Frontal cortex (tissue), 3 donors: ENCODE measurements at regions not wholly inside any gene's neighbourhood (a gene's known extent, or its start where the extent isn't known, plus 50 kb on each side); places are given as distances from the start of the nearest gene placed in this dataset.

ENCODE experiments used
- DNase-seq, 2 donors: peaks; one replicate each; pipeline ENCODE4 v3.0.0; 2012; ENCODE audit warnings: low spot score in 2 of 2
- FAIRE-seq: peaks from 2 replicates; lab custom pipeline; 2012; peaks lifted over from hg19 to GRCh38; lab: Jason Lieb, UNC
- donor health status: control.
- donor health status: control.
- donor health status: control.

DNA sequence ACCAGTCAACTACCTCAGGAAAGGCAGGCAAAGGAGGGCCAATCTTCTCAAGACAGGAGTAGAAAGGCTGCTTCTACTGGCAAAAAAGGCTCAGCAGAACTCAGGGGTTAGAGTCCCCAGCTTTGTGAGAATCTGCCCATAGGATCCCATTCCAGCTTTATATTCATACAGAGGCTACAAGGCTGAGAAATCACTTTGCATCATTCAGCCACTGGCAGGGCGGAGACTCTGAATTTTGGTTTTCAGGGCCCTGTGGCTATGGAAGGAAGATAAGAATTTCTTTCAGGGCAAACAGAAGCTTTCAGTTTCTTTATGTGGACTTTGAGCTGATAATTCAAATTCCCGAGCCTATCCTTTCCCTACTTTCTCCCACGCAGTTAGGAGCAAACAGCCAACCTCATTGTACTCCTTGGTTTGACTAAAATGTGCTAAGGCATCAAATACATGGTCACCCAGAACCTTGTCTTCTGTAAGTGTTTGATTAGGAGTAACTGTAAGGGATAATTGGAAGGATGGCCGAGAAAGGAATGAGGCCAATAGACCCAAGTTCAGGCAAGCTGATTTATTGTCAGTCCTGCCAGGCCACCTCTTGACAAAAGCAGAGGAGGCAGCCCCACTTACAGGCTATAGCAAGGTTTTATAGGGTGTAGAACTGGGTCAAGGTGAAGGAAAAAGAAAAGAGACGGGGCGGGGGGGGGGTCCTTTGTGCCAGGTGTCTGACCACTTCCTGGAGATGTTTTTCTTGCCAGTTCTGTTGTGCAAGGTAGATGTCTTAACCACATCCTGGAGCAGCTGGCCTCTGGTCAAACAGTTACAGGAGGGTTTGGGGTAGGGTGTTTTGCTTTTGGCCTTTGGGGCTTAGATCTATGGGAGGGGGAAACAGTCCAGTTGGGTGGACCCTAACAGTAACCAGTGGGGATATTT, 165.3 kb upstream of the PPP1R2C start:
- no peak for FAIRE-seq
- no peak for DNase-seq

DNA sequence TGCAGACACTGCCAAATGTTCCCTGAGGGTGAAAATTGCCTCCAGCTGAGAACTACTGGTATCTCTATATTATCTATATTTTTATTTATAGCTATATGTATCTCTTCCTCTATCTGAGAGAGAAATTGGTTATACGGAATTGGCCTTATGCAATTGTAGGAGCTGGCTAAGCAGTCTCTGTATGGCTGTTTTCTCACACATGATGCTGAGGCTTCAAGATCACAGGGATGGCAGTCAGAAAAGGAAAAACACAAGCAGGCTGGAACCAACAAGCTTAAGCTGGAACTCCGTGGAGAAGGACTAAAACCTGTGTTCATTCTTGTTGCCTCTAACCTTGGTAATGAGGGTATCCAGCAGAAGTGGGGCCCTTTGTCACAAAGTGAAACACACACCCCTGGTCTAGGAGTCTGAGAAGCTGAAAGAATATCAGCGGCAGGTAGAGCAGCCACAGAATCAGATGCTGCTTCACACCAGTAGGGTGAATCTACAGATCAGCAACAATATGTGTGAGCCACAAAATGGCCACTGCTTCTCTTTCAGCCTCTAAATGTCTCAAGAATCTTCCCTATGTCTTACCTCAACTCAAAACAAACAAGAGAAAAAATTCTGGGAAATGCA, 166.5 kb upstream of the PPP1R2C start:
- no peak for FAIRE-seq
- DNase-seq, result no peak

DNA sequence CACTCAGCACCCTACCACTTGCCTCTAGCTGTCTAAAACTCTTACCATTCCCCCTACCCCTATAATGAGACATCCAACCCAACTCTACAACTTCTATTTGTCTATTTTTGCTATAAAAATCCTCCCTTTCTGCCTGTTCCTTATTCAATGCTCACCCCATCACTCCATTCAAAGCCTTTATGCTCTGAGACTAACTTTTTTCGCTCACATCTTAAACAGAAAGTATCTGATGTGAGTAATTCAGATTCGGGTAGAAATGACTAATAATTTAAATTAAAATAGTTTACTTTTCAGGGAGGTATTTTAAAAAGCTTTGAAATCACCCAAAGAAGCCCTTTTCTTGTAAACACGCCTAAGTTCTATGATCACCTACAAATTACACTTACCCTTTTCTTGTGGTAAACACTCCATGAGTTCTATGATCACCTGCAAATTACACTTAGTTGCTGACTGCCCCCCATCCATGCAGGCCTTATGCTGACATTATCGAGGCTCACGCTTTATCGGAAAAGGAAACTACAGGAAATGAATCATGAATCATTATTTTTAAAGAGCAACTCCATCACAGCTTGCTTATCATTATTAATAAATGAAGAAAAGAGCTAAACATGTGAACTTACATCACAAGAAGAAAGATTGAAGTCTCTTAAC, 168.7 kb upstream of the PPP1R2C start:
- no peak for FAIRE-seq
- no peak for DNase-seq

DNA sequence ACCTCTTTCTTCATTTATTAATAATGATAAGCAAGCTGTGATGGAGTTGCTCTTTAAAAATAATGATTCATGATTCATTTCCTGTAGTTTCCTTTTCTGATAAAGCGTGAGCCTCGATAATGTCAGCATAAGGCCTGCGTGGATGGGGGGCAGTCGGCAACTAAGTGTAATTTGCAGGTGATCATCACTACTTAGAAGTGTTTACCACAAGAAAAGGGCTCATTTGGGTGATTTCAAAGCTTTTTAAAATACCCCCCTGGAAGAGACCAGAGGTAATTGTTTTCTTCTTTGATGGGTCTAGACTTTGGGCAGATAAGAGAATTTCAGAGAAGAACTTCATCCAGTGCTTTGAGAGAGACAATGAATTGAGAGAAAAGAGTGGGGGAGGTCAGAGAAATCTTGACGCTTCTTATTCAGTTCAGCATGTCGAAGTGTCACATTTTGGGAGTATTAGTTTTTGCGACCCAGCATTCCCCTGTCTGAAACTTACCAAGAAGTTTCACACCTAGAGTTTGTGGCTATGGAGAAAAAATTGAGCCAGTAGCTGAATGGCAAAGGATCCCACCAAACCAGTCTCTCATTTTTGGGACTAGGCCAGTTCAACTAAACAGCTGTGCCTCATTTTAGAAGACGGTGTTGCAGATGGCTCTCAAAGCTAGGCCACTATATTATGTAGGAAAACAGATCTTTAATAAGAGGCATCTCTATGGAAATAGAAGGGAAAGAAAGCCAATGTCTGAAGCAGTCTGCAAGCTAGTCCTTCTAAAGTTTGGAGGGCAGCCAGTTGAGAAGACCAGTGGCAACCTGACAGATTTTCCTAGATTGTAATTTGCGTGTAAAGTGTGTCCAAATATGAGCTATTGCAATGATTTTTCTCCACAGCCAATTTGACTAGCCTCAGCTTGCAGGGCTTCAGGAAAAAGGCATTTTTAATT, 171.0 kb upstream of the PPP1R2C start:
- FAIRE-seq, result no peak

DNA sequence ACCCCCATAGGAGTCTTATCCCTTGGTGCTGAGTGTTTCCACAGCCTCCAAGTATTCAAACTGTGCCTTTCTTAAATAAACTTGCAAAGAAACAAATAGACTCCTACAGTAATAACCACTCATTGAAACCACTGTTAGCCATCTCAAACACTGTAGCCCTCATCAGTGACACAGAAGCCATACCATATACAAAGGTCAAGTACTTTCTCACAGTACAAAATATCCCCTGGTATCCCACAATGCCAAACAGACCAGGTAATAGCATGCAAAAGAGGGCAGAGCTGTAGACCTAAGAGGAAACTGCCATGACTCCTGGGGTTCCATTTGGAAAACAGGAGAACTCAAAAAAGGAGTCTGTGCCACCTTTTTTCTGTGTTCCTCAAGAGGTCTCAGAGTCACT, 173.8 kb upstream of the PPP1R2C start:
- no peak for FAIRE-seq
- DNase-seq, result no peak

More for the DNA sequence above, 171.0 kb upstream of the PPP1R2C start:
- DNase-seq, result no peak

DNA sequence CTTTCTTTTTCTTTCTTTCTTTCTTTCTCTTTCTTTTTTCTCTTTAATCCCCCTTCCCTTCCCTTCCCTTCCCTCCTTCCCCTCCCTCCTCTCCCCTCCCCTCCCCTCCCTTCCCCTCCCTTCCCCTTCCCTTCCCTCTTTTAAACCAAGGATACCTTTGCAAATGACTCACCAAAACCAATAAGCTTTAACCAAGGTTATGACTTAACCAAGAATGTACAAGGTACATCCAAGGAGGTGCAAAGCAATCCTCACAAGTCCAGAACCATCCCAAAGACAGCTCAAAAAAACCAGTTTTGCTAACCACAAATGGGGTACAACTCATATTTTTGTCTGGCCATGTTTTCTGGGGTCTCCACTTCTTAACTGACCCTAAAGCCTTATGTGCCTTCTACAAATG, 174.7 kb upstream of the PPP1R2C start:
- no peak for DNase-seq
- FAIRE-seq, result no peak

DNA sequence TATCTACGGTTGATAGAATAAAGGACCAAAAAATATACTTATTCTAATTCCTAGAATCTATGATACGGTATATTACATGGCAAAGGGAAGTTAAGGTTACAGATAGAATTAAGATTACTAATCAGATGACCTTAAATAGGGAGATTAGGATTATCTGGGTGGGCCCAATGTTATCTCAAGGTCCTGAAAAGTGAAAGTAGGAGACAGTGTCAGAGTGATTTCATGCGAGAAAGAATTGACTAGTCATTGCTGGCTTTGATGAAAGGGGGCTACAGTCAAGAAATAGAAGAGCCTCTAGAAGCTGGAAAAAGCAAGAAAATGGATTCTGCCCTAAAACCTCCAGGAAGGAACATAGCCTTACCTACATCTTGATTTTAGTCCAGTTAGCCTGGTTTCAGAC, 176.9 kb upstream of the PPP1R2C start:
- DNase-seq (no peak), FAIRE-seq (no peak)

DNA sequence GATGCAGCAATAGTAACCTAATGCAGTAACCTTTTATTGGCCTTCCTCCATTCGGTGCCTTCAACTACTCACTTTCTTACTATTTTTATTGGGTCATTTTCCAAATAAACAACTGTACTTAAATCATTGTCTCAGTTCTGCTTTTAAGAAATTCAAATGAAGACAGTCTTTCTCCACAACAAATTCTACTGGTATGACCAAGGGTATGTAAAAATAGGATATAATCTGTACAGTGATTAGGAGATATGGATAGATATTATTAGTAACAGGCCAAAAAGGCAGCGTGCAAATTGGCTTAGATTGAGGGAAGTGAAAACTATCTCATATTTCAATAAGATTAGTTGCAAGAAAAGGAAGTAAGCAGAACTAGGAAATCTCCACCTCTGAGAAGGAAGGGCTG, 177.4 kb upstream of the PPP1R2C start:
- no peak for DNase-seq
- FAIRE-seq, result no peak

DNA sequence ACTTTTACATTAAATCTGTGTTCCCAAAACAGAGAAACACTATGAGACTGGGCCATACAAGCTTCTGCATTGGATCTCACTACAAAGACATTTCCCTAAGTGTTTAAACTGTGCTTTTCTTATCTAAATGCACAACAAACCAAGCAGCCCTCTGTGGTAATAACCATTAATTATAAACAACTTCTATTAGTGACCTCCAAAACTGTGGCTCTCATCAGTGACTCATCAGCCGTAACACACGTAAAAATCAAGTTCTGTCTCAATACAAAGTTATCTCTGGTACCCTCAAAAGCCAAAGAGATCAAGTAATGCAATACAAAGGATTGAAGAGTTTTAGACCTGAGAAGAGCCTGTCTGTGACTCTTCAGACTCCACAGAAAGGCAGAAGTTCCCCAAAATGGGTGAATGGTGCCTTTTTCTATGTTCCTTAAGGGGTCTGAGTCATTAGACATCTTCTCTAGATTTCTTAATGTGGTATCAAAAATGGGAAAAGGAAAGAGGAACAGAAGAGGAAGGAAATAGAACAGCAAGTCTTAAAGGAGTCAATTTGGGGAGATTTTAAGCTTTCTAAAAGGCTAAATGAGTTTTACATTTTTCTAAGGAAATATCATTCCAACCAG, 189.8 kb upstream of the PPP1R2C start:
- no peak for DNase-seq
- no peak for FAIRE-seq

DNA sequence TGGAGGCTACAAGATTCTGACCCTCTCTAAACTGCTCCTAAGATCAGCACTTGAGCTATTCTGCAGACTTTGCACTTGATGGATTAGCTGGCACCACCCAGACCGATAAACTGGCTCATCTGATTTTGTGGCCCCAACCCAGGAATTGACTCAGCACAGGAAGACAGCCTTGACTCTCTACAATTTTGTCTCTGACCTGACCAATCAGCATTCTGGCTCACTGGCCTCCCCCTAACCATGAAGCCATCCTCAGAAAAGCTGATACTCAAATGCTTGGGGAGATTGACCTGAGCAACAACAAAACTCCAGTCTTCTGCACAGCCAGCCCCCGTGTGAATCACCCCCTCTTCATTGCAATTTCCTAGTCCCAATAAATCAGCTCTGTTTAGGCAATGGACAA, 195.4 kb upstream of the PPP1R2C start:
- DNase-seq, result no peak
- FAIRE-seq, result no peak

DNA sequence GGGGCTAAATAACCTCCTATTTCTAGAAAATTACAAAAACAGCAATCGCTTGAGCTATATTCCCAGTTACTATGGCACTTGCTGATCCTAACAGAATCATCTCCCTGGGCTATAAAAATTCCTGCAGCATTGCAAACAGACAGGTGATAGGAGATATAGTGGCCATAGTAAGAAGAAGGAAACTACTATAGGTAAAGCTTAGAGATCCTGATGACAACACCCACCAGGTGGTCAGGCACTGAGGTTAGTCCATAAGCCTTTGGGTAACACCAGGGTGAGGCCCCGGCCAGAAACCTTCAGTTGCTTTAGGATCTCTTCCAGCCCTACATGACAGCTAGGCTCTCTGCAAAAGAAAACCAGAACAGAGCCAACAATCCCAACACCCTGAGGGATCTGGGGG, 197.9 kb upstream of the PPP1R2C start:
- no peak for DNase-seq
- no peak for FAIRE-seq

DNA sequence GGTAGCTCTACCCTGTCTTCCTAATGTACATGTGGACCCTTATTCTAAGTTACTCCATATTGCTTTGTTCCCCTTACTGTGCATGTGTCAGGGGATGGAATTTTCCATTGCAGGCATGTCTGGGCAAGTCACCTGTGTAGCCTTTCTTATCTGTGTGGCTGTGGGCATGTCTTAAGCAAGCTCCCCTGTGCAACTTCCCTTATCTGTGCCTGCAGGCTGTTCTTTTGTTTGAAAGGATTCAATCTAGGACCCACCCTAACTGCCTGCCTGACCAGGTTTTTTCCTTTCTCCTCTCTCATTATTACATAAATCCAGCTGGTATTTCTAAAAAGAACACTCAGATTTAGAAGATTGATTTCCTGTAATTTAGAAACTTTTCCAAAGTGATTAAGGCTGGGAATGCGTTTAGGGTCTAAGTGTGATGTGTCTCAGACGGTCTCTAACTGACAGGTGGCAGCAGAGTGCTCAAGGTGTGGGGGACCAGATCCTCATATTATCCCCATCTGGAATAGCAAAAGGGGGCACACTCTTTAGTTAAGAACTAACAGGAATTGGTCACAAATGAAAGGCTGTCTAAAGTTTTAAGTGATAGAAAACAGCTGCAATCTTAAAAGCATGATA, 198.9 kb upstream of the PPP1R2C start:
- FAIRE-seq, result no peak
- no peak for DNase-seq

DNA sequence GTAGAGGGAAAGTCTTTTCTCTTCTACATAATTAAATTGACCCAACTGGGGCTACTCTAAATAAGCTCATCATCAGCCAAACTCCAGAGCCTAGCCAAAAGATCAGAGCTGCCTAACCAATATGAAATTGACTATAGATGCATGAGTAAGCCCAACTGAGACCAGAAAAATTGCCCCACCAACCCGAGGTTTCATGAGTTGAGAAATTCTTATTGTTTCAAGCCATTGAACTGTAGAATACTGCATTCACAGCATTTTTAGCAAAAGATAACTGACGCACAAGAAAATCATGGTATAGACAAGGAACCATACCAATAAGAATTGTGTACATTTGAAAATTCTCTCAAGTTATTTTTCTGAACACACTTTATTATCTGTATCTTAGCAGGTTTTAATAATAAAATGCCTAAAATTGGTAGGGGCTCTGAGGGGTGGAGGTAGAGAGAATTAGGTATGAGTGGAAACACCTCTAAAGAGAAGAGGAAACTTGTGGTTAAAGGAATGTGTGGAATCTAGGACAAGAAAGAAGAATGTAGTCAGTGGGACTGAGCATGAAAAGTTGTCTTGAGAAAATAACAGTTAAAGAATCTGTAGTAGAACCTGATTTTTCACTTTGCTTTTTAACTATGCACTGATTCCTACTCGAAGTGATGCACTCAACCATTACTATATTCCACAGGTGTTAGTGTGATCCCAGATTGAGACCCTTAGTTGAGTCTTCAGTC, 200.9 kb upstream of the PPP1R2C start:
- FAIRE-seq, result no peak
- no peak for DNase-seq

DNA sequence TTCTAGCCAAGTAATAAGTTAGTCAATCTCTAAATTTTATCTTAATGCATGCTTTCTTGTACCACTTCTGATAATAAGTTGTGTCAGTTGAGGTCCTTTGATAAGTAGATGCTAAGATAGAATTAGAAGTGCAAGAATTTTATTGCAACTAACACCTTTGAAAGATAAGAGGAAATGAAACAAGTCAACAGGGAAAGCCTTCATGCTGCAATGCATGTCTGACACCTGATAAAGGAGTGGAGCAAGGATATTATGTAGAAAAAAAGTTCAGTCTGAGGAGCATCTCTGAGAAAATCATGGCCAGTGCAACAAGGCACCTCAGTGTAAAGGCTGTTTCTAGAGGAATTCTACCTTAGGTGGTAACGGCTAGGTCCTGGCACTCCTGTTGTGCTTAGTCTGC, 210.7 kb upstream of the PPP1R2C start:
- DNase-seq (no peak), FAIRE-seq (no peak)

DNA sequence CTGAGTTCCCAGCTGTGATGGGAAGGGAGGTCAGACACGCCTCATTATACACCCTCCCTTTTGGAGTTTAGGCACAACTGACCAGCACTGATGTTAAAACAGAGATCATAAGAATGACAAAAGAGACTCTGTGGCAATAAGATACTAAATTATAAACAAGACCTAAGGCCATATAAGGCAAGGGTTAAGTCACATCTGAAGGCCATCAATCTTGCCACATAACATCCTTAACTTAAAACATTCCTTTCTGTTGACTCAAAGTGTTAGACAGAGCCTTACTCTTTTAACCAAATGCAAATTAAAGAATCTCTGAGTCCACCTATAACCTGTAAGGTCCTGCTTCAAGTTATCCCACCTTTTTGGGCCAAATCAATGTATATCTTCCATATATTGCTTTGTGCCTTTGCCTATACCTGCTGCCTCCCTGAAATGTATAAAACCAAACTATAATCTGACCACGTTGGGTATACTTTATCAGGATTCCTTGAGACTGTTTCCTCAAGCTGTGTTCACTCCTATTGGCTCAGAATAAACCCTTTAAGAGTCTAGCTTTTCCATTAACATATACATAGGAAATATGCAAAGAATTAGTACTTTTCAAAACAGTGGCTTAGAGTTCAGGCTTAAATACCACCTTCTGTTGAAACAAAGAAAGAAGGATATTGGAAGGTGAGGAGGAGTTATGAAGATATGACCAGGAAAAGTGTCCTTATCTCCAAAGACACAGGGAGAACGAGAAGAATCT, 214.4 kb upstream of the PPP1R2C start:
- no peak for FAIRE-seq
- DNase-seq, result no peak

DNA sequence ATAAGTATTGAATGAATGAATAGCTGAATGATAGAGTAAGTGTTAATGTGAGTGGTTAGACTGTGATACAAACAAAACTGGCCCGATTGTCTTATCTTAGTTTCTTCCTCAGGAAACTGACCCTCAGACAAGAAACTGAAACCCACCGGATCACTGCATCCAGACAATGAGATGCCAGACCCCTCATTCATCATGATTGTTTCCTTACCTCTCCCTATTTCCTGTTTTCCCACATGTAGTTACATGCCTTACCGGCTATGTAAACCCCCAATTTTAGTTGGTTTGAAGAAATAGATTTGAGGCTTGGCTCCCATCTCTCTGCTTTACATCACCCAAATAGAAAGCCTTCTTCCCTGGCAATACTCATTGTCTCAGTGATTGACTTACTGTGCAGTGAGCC, 218.9 kb upstream of the PPP1R2C start:
- FAIRE-seq, result no peak

DNA sequence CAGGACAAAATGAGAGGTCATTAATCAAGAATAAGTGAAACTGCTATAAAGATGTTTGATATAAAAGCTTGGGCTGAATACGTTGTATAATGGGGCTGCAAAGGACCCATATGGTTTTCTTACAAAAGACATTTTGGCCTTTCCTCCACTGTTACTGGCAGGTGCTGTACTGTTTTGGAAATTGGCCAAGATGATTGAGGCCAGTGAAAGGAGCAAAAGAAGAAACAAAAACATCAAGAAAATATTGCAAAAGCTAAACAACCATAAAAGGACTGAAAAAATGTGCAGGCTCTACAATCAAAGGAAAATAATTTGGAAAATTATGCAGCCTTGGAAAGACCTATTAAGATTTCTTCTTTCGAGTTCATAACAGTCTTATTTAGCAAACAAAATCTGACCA, 222.2 kb upstream of the PPP1R2C start:
- no peak for DNase-seq
- no peak for FAIRE-seq

More for the DNA sequence above, 218.9 kb upstream of the PPP1R2C start:
- no peak for DNase-seq
